Endothelial cell of umbilical vein (primary cell): ENCODE measurements at regions not wholly inside any gene's neighbourhood (a gene's known extent, or its start where the extent isn't known, plus 50 kb on each side); places are given as distances from the start of the nearest gene placed in this dataset.

ENCODE experiments used
- BruUV-seq: library from RNA; stranded (reverse); fragments of 400-500 nt; replicated peaks from 2 replicates; lab custom pipeline; 2021; lab: Mats Ljungman, UMichigan
- CTCF ChIA-PET: fragments of 300-600, 350-600 bp; sonication (Branson Sonifier 250); formaldehyde crosslinking; loops from one replicate; lab custom pipeline; 2021; ENCODE audit warnings: antibody characterized with exemption, inconsistent platforms; lab: Charles Lee
- POLR2A ChIA-PET: fragments of 300-600, 350-600 bp; sonication (Branson Sonifier 250); formaldehyde crosslinking; loops from one replicate; lab custom pipeline; 2021; ENCODE audit warnings: antibody characterized with exemption, inconsistent platforms; lab: Charles Lee
- DNase-seq: peaks from one replicate; pipeline ENCODE4 v3.0.0-alpha.2; 2011; ENCODE audit warnings: low read depth, low spot score
- FAIRE-seq: peaks from 2 replicates; lab custom pipeline; 2011; peaks lifted over from hg19 to GRCh38; lab: Jason Lieb, UNC
- H2AFZ ChIP-seq: 2 replicates; pipeline ENCODE4 v1.6.0; 2012; ENCODE audit warnings: low read depth, low read length, control low read depth, inconsistent platforms
- H3K27ac ChIP-seq: 2 replicates; pipeline ENCODE4 v1.5.1; 2011; ENCODE audit warnings: low read depth, mild to moderate bottlenecking, control low read depth, low read length, moderate library complexity; ENCODE audit not compliant: insufficient read depth
- H3K27me3 ChIP-seq, 2 experiments: 2 replicates each; pipeline versions ENCODE4 v1.6.0 to v1.6.1; 2011; ENCODE audit warnings: low read length in 2 of 2, mixed read lengths in 1 of 2; ENCODE audit not compliant: control insufficient read depth in 2 of 2, insufficient read depth in 2 of 2
- H3K36me3 ChIP-seq, 2 experiments: 2 replicates in 1 of 2; 3 replicates in 1 of 2; pipeline ENCODE4 v1.5.1; 2011; ENCODE audit warnings: low read length in 2 of 2, mild to moderate bottlenecking in 1 of 2, moderate library complexity in 1 of 2; ENCODE audit not compliant: control insufficient read depth in 2 of 2, insufficient read depth in 2 of 2; ENCODE audit errors: extremely low read depth in 1 of 2
- H3K4me1 ChIP-seq: 3 replicates; pipeline ENCODE4 v1.5.1; 2011; ENCODE audit warnings: mild to moderate bottlenecking, low read length; ENCODE audit not compliant: control insufficient read depth, insufficient read depth; ENCODE audit errors: extremely low read depth
- H3K4me2 ChIP-seq: 2 replicates; pipeline ENCODE4 v1.6.1; 2011; ENCODE audit warnings: low read length, control low read depth, mixed read lengths; ENCODE audit not compliant: insufficient read depth
- H3K4me3 ChIP-seq, 3 experiments: fragments of 200-600 bp in 1 of 3; sonication (generic), shearing (Covaris generic) in 1 of 3; replicated peaks in 1 of 3; 2 replicates each; pipeline ENCODE4 v1.5.1; 2011 to 2016; ENCODE audit warnings: control low read depth in 3 of 3, low read length in 3 of 3, mild to moderate bottlenecking in 2 of 3, inconsistent platforms in 1 of 3, low read depth in 1 of 3, moderate library complexity in 1 of 3; ENCODE audit not compliant: insufficient read depth in 1 of 3
- H3K79me2 ChIP-seq: 2 replicates; pipeline ENCODE4 v1.6.0; 2012; ENCODE audit warnings: low read length, inconsistent platforms; ENCODE audit not compliant: control insufficient read depth, insufficient read depth
- H3K9ac ChIP-seq: replicated peaks from 2 replicates; pipeline ENCODE3; 2011; ENCODE audit warnings: low read length, control low read depth; ENCODE audit not compliant: insufficient read depth; ENCODE audit errors: extremely low read depth
- H3K9me1 ChIP-seq: replicated peaks from 3 replicates; pipeline ENCODE4 v1.6.0; 2011; ENCODE audit warnings: mild to moderate bottlenecking, low read length; ENCODE audit not compliant: control insufficient read depth, insufficient read depth; ENCODE audit errors: extremely low read depth
- H3K9me3 ChIP-seq: replicated peaks from 2 replicates; pipeline ENCODE4 v1.5.1; 2012; ENCODE audit warnings: low read length, inconsistent platforms; ENCODE audit not compliant: control insufficient read depth, insufficient read depth
- H4K20me1 ChIP-seq: replicated peaks from 2 replicates; pipeline ENCODE3; 2011; ENCODE audit warnings: mild to moderate bottlenecking, low read length; ENCODE audit not compliant: control insufficient read depth, insufficient read depth; ENCODE audit errors: extremely low read depth
- EZH2 ChIP-seq: IDR thresholded peaks from 2 replicates; pipeline ENCODE4 v1.6.1; 2012; ENCODE audit warnings: borderline replicate concordance, low read depth, mild to moderate bottlenecking, moderate library complexity, low read length, inconsistent platforms; ENCODE audit not compliant: severe bottlenecking
- FOS ChIP-seq: IDR thresholded peaks from 2 replicates; pipeline ENCODE4 v1.6.1; 2011; ENCODE audit warnings: mild to moderate bottlenecking, low read length, moderate library complexity, borderline replicate concordance; ENCODE audit not compliant: insufficient read depth
- GATA2 ChIP-seq: IDR thresholded peaks from 2 replicates; pipeline ENCODE4 v1.7.0; 2011; ENCODE audit warnings: low read depth, mild to moderate bottlenecking, moderate library complexity, mixed read lengths, low read length; ENCODE audit not compliant: insufficient read length, insufficient read depth
- JUN ChIP-seq: IDR thresholded peaks from 2 replicates; pipeline ENCODE4 v1.6.1; 2011; ENCODE audit warnings: borderline replicate concordance, low read depth; ENCODE audit not compliant: insufficient read length, insufficient read depth
- MYC ChIP-seq: IDR thresholded peaks from one replicate; pipeline ENCODE4 v1.6.1; 2011; ENCODE audit warnings: mild to moderate bottlenecking, low read depth, low read length
- POLR2A ChIP-seq: IDR thresholded peaks from 2 replicates; pipeline ENCODE4 v1.6.1; 2012; ENCODE audit warnings: low read depth, mild to moderate bottlenecking, control low read depth, low read length
- POLR2AphosphoS5 ChIP-seq: IDR thresholded peaks from 2 replicates; pipeline ENCODE4 v1.6.1; 2012; ENCODE audit warnings: low read depth, mild to moderate bottlenecking, control low read depth, low read length, moderate library complexity; ENCODE audit not compliant: insufficient read depth
- dilution Hi-C: fragments of 300-500 bp; cut with MboI; formaldehyde crosslinking; loops from one replicate; pipeline ENCODE4 v1.15.0; 2019; ENCODE audit warnings: low sequenced_read_pairs; ENCODE audit not compliant: extremely low pct_ligation_motif_present
- intact Hi-C: fragments of 100-400 bp; cut with micrococcal nuclease; formaldehyde crosslinking; loops from one replicate; pipeline ENCODE4 v1.10.0; 2022
- TF ChIP-seq, protein P1 (sequence below), 2 donors: IDR thresholded peaks; 1 replicate in 1 of 2; 2 replicates in 1 of 2; pipeline ENCODE4 v1.5.1; 2011; ENCODE audit warnings: low read length in 2 of 2, mild to moderate bottlenecking in 2 of 2, moderate library complexity in 2 of 2, control low read depth in 1 of 2, inconsistent platforms in 1 of 2, low read depth in 1 of 2; ENCODE audit not compliant: insufficient read depth in 1 of 2; ENCODE audit errors: extremely low read depth in 1 of 2
- TF ChIP-seq, protein P2 (sequence below): IDR thresholded peaks from 2 replicates; pipeline ENCODE4 v1.6.1; 2011; ENCODE audit not compliant: insufficient read depth, insufficient read length

DNA sequence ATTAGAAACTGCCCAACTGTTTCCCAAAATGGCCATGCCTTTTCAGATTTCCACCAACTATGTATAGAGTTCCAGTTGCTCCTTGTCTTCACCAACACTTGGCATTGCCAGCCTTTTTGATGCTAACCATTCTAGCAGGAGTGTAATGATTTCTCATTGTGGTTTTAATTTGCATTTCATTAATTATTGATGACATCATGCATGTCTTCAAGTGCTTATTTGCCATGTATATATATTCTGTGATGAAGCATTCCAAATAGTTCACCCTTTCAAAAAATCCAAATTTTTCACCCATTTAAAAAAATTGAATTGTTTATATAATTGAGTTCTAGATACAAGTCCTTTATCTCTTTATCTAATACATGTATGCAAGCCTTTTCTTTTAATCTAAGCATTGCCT lies 245.9 kb upstream of the TNRC6C start:
- Histone ChIP-seq H4K20me1 (no peaks in the 10 kb centered on the region), H3K27me3 (peaks cover 2 to 5% of the 10 kb centered on the region in 2 experiments), H3K4me1 (no peaks in the 10 kb centered on the region), H3K4me3 (no peak overlapping the region), H3K36me3 (no peaks in the 10 kb centered on the region), H3K79me2 (no peaks in the 10 kb centered on the region), H3K9ac (no peak overlapping the region), H3K27ac (no peak overlapping the region), H2AFZ (no peak overlapping the region), H3K9me1 (no peaks in the 10 kb centered on the region), H3K4me2 (no peak overlapping the region), H3K9me3 (no peaks in the 10 kb centered on the region)
- TF ChIP-seq POLR2A (no peak), EZH2 (no peak), GATA2 (no peak), MYC (no peak), POLR2AphosphoS5 (no peak), JUN (no peak), FOS (no peak)
- TF ChIP-seq, protein P1, sequence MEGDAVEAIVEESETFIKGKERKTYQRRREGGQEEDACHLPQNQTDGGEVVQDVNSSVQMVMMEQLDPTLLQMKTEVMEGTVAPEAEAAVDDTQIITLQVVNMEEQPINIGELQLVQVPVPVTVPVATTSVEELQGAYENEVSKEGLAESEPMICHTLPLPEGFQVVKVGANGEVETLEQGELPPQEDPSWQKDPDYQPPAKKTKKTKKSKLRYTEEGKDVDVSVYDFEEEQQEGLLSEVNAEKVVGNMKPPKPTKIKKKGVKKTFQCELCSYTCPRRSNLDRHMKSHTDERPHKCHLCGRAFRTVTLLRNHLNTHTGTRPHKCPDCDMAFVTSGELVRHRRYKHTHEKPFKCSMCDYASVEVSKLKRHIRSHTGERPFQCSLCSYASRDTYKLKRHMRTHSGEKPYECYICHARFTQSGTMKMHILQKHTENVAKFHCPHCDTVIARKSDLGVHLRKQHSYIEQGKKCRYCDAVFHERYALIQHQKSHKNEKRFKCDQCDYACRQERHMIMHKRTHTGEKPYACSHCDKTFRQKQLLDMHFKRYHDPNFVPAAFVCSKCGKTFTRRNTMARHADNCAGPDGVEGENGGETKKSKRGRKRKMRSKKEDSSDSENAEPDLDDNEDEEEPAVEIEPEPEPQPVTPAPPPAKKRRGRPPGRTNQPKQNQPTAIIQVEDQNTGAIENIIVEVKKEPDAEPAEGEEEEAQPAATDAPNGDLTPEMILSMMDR (IDR thresholded peaks at IDR 0.05; ENCODE audit: extremely low read depth in 1 of 2, insufficient read depth in 1 of 2, low read depth in 1 of 2, low read length in 2 of 2), result no peak
- TF ChIP-seq, protein P2, sequence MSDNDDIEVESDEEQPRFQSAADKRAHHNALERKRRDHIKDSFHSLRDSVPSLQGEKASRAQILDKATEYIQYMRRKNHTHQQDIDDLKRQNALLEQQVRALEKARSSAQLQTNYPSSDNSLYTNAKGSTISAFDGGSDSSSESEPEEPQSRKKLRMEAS, result no peak
- CTCF ChIA-PET, result no interaction called here
- POLR2A ChIA-PET, result no interaction called here
- DNase-seq (no peak), FAIRE-seq (no peak)
- intact Hi-C loops, result no loop called here
- BruUV-seq, result no TSS peak
- dilution Hi-C loops, result no loop called here
